D721Med (cell line): ENCODE measurements at regions not wholly inside any gene's neighbourhood (a gene's known extent, or its start where the extent isn't known, plus 50 kb on each side); places are given as distances from the start of the nearest gene placed in this dataset.

Source experiments
- DNase-seq: peaks from one replicate; pipeline ENCODE4 v3.0.0; 2011; ENCODE audit warnings: low spot score; ENCODE audit not compliant: insufficient read length
- FAIRE-seq: peaks from 2 replicates; lab custom pipeline; 2011; peaks lifted over from hg19 to GRCh38; lab: Jason Lieb, UNC
- CTCF ChIP-seq: IDR thresholded peaks from 2 replicates; pipeline ENCODE4 v1.5.1; 2012; ENCODE audit warnings: mild to moderate bottlenecking, control low read depth; ENCODE audit not compliant: insufficient read depth; ENCODE audit errors: missing control alignments

- TF ChIP-seq CTCF: no peak
- FAIRE-seq (no peak), DNase-seq (no peak)
Observed at GRCh38 chr6:141313986-141314385, 818.7 kb upstream of the GJE1 start.

- no peak for DNase-seq
- TF ChIP-seq CTCF: no peak
- FAIRE-seq: no peak
Observed at GRCh38 chr6:141309295-141309694, 823.4 kb upstream of the GJE1 start.

- FAIRE-seq: no peak
- TF ChIP-seq CTCF: no peak
- DNase-seq: no peak
Observed at GRCh38 chr6:141307309-141307998, 825.3 kb upstream of the GJE1 start.

GRCh38 chr6:141303907-141304306 lies 828.8 kb upstream of the GJE1 start:
- no peak for TF ChIP-seq CTCF
- DNase-seq (no peak), FAIRE-seq (no peak)

GRCh38 chr6:141301779-141302178 lies 830.9 kb upstream of the GJE1 start:
- no peak for TF ChIP-seq CTCF
- FAIRE-seq: no peak
- DNase-seq: no peak

GRCh38 chr6:141290941-141291721 lies 841.6 kb upstream of the GJE1 start:
- no peak for DNase-seq
- FAIRE-seq: no peak

More at GRCh38 chr6:141290941-141291721, 841.6 kb upstream of the GJE1 start:
- TF ChIP-seq CTCF: no peak
